ENCODE measurements at regions not wholly inside any gene's neighbourhood (a gene's known extent, or its start where the extent isn't known, plus 50 kb on each side); places are given as distances from the start of the nearest gene placed in this dataset.

GRCh38 chr1:72780212-72780611 is 497.9 kb upstream of the NEGR1 start:
- Histone ChIP-seq H3K14ac (ENCODE audit: low read length) (no peak overlapping the region), H4K8ac (ENCODE audit: low read depth, low read length) (no peak overlapping the region), H3K27me3 (ENCODE audit: insufficient read depth, low read length) (no peaks in the 10 kb centered on the region), H3K9ac (ENCODE audit: low read length) (no peak overlapping the region), H4K91ac (ENCODE audit: low read depth, low read length) (no peak overlapping the region), H3K4me1 (ENCODE audit: control insufficient read depth in 1 of 2, insufficient read depth in 2 of 2, low read length in 2 of 2) (peaks cover 0 to 2% of the 10 kb centered on the region in 2 experiments), H3K4ac (ENCODE audit: low read depth, low read length) (no peak overlapping the region), H3K4me2 (ENCODE audit: low read length) (no peak overlapping the region), H2BK12ac (ENCODE audit: low read length) (no peak overlapping the region), H3K4me3 (ENCODE audit: low read depth, low read length) (no peak overlapping the region), H3K79me2 (ENCODE audit: control insufficient read depth, insufficient read depth, low read length, poor library complexity) (no peaks in the 10 kb centered on the region), H2BK5ac (ENCODE audit: low read depth, low read length, poor library complexity) (no peak overlapping the region), H2AK5ac (ENCODE audit: low read length) (no peak overlapping the region), H3K23ac (ENCODE audit: low read length) (no peak overlapping the region), H2AFZ (ENCODE audit: insufficient read depth, low read length, poor library complexity) (no peak overlapping the region), H3K18ac (ENCODE audit: low read length) (no peak overlapping the region), H3K9me3 (ENCODE audit: insufficient read depth, low read depth, low read length) (no peaks in the 10 kb centered on the region), H3K27ac (ENCODE audit: low read depth, low read length) (no peak overlapping the region), H2BK120ac (ENCODE audit: insufficient read depth, low read length, poor library complexity) (no peak overlapping the region), H3K36me3 (ENCODE audit: control insufficient read depth in 1 of 2, insufficient read depth in 2 of 2, low read length in 2 of 2) (no peaks in the 10 kb centered on the region), H4K12ac (ENCODE audit: low read depth, low read length) (no peak overlapping the region), H3K79me1 (ENCODE audit: low read length) (no peaks in the 10 kb centered on the region)
- no CpG with 5 or more reads among the region's 1 CpG for WGBS (ENCODE audit: extremely low coverage, insufficient coverage, insufficient read length)
- DNase-seq, result no peak

- Histone ChIP-seq H2BK12ac (ENCODE audit: low read length) (no peak overlapping the region), H4K91ac (ENCODE audit: low read depth, low read length) (no peak overlapping the region), H4K8ac (ENCODE audit: low read depth, low read length) (no peak overlapping the region), H3K4me1 (ENCODE audit: control insufficient read depth in 1 of 2, insufficient read depth in 2 of 2, low read length in 2 of 2) (peaks cover 0 to 2% of the 10 kb centered on the region in 2 experiments), H3K9me3 (ENCODE audit: insufficient read depth, low read depth, low read length) (no peaks in the 10 kb centered on the region), H3K27me3 (ENCODE audit: insufficient read depth, low read length) (no peaks in the 10 kb centered on the region), H2BK5ac (ENCODE audit: low read depth, low read length, poor library complexity) (no peak overlapping the region), H3K23ac (ENCODE audit: low read length) (no peak overlapping the region), H3K4me3 (ENCODE audit: low read depth, low read length) (no peak overlapping the region), H3K4ac (ENCODE audit: low read depth, low read length) (no peak overlapping the region), H3K36me3 (ENCODE audit: control insufficient read depth in 1 of 2, insufficient read depth in 2 of 2, low read length in 2 of 2) (no peaks in the 10 kb centered on the region), H3K79me2 (ENCODE audit: control insufficient read depth, insufficient read depth, low read length, poor library complexity) (no peaks in the 10 kb centered on the region), H3K18ac (ENCODE audit: low read length) (no peak overlapping the region), H4K12ac (ENCODE audit: low read depth, low read length) (no peak overlapping the region), H2BK120ac (ENCODE audit: insufficient read depth, low read length, poor library complexity) (no peak overlapping the region), H2AFZ (ENCODE audit: insufficient read depth, low read length, poor library complexity) (no peak overlapping the region), H3K79me1 (ENCODE audit: low read length) (no peaks in the 10 kb centered on the region), H3K14ac (ENCODE audit: low read length) (no peak overlapping the region), H2AK5ac (ENCODE audit: low read length) (no peak overlapping the region), H3K27ac (ENCODE audit: low read depth, low read length) (no peak overlapping the region), H3K9ac (ENCODE audit: low read length) (no peak overlapping the region), H3K4me2 (ENCODE audit: low read length) (no peak overlapping the region)
- DNase-seq, result peak; percentile 16 to 77
Observed at GRCh38 chr1:72777918-72778317, 495.6 kb upstream of the NEGR1 start.

- Histone ChIP-seq H3K23ac (ENCODE audit: low read length) (no peak overlapping the region), H3K4me3 (ENCODE audit: low read depth, low read length) (no peak overlapping the region), H3K4me2 (ENCODE audit: low read length) (no peak overlapping the region), H3K27ac (ENCODE audit: low read depth, low read length) (no peak overlapping the region), H3K4me1 (ENCODE audit: control insufficient read depth in 1 of 2, insufficient read depth in 2 of 2, low read length in 2 of 2) (no peaks in the 10 kb centered on the region), H3K27me3 (ENCODE audit: insufficient read depth, low read length) (no peaks in the 10 kb centered on the region), H3K36me3 (ENCODE audit: control insufficient read depth in 1 of 2, insufficient read depth in 2 of 2, low read length in 2 of 2) (no peaks in the 10 kb centered on the region), H3K79me2 (ENCODE audit: control insufficient read depth, insufficient read depth, low read length, poor library complexity) (no peaks in the 10 kb centered on the region), H3K14ac (ENCODE audit: low read length) (no peak overlapping the region), H2AFZ (ENCODE audit: insufficient read depth, low read length, poor library complexity) (no peak overlapping the region), H4K91ac (ENCODE audit: low read depth, low read length) (no peak overlapping the region), H2BK5ac (ENCODE audit: low read depth, low read length, poor library complexity) (no peak overlapping the region), H2BK120ac (ENCODE audit: insufficient read depth, low read length, poor library complexity) (no peak overlapping the region), H3K18ac (ENCODE audit: low read length) (no peak overlapping the region), H4K12ac (ENCODE audit: low read depth, low read length) (no peak overlapping the region), H2AK5ac (ENCODE audit: low read length) (no peak overlapping the region), H4K8ac (ENCODE audit: low read depth, low read length) (no peak overlapping the region), H3K9me3 (ENCODE audit: insufficient read depth, low read depth, low read length) (no peaks in the 10 kb centered on the region), H3K4ac (ENCODE audit: low read depth, low read length) (no peak overlapping the region), H3K9ac (ENCODE audit: low read length) (no peak overlapping the region), H3K79me1 (ENCODE audit: low read length) (no peaks in the 10 kb centered on the region), H2BK12ac (ENCODE audit: low read length) (no peak overlapping the region)
- no peak for DNase-seq
- no CpG with 5 or more reads among the region's 2 CpGs for WGBS (ENCODE audit: extremely low coverage, insufficient coverage, insufficient read length)
Observed at GRCh38 chr1:72763481-72763880, 481.1 kb upstream of the NEGR1 start.

GRCh38 chr1:72759486-72759885 is 477.1 kb upstream of the NEGR1 start:
- no peak overlapping the region for H3K4me3 ChIP-seq (ENCODE audit: low read depth, low read length)
- no peak overlapping the region for H2BK5ac ChIP-seq (ENCODE audit: low read depth, low read length, poor library complexity)
- H4K91ac ChIP-seq (ENCODE audit: low read depth, low read length), result no peak overlapping the region
- H2BK120ac ChIP-seq (ENCODE audit: insufficient read depth, low read length, poor library complexity), result no peak overlapping the region
- H4K12ac ChIP-seq (ENCODE audit: low read depth, low read length), result no peak overlapping the region
- H3K23ac ChIP-seq (ENCODE audit: low read length), result no peak overlapping the region
- H3K27me3 ChIP-seq (ENCODE audit: insufficient read depth, low read length), result no peaks in the 10 kb centered on the region
- H3K4ac ChIP-seq (ENCODE audit: low read depth, low read length), result no peak overlapping the region
- H3K9me3 ChIP-seq (ENCODE audit: insufficient read depth, low read depth, low read length), result no peaks in the 10 kb centered on the region
- H3K36me3 ChIP-seq (ENCODE audit: control insufficient read depth in 1 of 2, insufficient read depth in 2 of 2, low read length in 2 of 2), result no peaks in the 10 kb centered on the region
- H4K8ac ChIP-seq (ENCODE audit: low read depth, low read length), result no peak overlapping the region
- no peak overlapping the region for H3K27ac ChIP-seq (ENCODE audit: low read depth, low read length)
- no peak overlapping the region for H3K4me2 ChIP-seq (ENCODE audit: low read length)
- no peak overlapping the region for H3K9ac ChIP-seq (ENCODE audit: low read length)
- no peak overlapping the region for H3K18ac ChIP-seq (ENCODE audit: low read length)
- H3K79me2 ChIP-seq (ENCODE audit: control insufficient read depth, insufficient read depth, low read length, poor library complexity), result no peaks in the 10 kb centered on the region
- H2AFZ ChIP-seq (ENCODE audit: insufficient read depth, low read length, poor library complexity), result no peak overlapping the region
- H3K14ac ChIP-seq (ENCODE audit: low read length), result no peak overlapping the region
- no peaks in the 10 kb centered on the region for H3K79me1 ChIP-seq (ENCODE audit: low read length)
- no CpG with 5 or more reads among the region's 3 CpGs for WGBS (ENCODE audit: extremely low coverage, insufficient coverage, insufficient read length)
- no peak overlapping the region for H2BK12ac ChIP-seq (ENCODE audit: low read length)
- no peak for DNase-seq
- no peaks in the 10 kb centered on the region for H3K4me1 ChIP-seq (ENCODE audit: control insufficient read depth in 1 of 2, insufficient read depth in 2 of 2, low read length in 2 of 2)
- no peak overlapping the region for H2AK5ac ChIP-seq (ENCODE audit: low read length)
